HG03342 (cell line): ENCODE measurements at regions not wholly inside any gene's neighbourhood (a gene's known extent, or its start where the extent isn't known, plus 50 kb on each side); places are given as distances from the start of the nearest gene placed in this dataset.
"Not testable (repeated sequence)": the region's sequence is repeated elsewhere in the genome, so short reads cannot be mapped to it uniquely, and the experiment has no call there.

Experiments
- ATAC-seq: cut with Tn5 transposase; IDR thresholded peaks from one replicate; pipeline ENCODE4 v1.9.1; 2021; ENCODE audit warnings: mild to moderate bottlenecking, moderate library complexity; ENCODE audit not compliant: unreplicated experiment

- ATAC-seq = no peak
Measured at GRCh38 chr3:193114431-193115340, 126.3 kb upstream of the PLAAT1 start.

DNA sequence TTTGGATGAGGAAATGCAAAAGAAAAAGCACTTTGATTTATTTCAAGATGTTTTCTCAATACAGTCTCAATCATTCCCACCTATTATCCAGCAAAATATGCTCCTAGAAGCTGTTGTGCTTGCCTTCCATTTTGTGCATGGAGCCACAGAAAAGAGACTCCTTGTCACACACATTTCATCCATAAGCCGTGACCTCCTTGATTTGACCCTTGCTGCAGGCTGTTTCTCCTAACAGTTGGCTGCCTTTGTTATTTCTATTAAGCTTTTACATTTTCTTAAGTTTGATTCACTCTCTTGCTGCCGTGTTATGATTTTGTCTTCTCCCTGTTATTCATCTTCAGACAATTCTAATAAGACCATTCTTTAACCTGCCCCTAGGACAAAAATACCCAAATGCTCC is 124.2 kb upstream of the PLAAT1 start:
- no peak for ATAC-seq

DNA sequence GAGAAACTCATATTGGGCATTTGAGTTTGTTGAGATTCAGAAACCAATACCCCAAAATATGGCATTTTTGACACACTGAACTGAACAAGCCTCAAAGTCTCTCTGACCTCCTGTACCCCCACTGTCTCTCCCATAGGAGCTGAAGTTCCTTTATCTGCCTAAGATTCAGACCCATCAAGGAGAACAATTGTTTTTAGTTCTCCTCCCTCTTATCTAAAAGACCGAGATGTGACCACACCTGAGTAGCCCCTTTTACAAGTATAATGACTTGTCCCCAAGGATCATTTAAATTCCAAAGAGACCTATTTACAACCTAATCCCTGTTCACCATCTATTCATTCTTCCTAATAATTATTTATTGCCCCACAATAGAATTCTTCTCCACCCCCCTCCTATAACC is 122.1 kb upstream of the PLAAT1 start:
- ATAC-seq = no peak

- ATAC-seq = no peak
Measured at GRCh38 chr3:193119926-193120325, 121.1 kb upstream of the PLAAT1 start.

DNA sequence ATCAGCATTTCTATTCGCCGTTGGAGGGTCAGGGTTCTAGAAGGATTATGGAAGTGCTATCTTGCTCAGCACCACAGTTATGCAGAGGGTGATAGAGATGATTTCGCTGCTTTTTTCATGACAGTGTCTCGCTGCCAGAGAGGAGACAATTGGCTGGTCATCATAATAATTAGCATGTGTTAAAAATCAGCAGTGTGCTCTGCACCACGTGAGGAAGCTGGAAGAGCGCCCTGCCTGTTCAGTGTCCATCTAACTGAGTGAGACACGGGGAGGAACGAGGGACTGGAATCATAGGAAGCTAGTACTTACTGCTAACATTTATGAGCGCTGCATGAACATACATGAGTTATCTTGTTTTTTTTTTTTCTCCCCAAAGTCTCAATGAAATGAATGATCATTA is 116.2 kb upstream of the PLAAT1 start:
- no peak for ATAC-seq

- ATAC-seq = no peak
Measured at GRCh38 chr3:193129607-193130006, 111.4 kb upstream of the PLAAT1 start.

- no peak for ATAC-seq
Measured at GRCh38 chr3:193130576-193130975, 110.4 kb upstream of the PLAAT1 start.

DNA sequence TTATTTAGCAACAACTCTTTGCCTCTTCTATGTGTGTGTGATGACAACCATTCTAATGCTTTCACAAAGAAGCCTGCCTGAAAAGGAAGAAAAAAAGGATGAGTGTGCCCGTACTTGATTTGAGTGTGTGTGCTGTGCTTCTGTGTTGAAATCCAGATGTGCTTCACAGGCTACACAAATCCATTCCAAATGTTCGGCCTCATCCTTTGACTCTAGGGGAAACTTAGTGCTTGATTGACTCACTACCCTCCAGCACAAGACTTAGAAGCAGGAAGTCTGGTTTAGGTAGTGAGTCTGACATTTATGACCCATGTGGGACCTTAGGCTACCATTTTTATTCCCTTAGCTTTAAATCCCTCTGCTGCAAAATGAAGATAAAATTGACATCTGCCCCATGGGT is 108.8 kb upstream of the PLAAT1 start:
- ATAC-seq = no peak

DNA sequence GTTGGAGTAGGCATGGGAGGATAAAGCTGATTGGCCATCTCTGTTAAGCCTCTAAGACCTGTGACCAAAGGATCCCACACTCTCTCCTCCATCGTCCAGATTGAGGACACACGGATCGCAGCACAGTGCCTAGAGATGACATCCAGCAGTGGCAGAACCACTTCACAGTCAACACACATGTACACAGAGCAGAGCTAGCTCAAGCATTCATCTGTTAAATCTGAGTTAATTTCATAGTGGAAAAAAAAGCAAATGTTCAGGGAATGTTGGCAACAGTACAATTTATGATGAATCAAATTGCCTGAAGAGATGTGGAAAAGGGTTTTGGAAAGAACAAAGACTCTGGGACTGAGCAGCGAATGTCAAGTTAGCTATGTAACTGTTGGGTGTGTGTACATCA is 108.1 kb upstream of the PLAAT1 start:
- no peak for ATAC-seq

GRCh38 chr3:193134856-193135255 is 106.2 kb upstream of the PLAAT1 start:
- no peak for ATAC-seq

- no peak for ATAC-seq
Measured at GRCh38 chr3:193140381-193140780, 100.6 kb upstream of the PLAAT1 start.

- ATAC-seq = no peak
Measured at GRCh38 chr3:193145248-193145647, 95.8 kb upstream of the PLAAT1 start.

GRCh38 chr3:193148688-193149473 is 92.1 kb upstream of the PLAAT1 start:
- no peak for ATAC-seq

DNA sequence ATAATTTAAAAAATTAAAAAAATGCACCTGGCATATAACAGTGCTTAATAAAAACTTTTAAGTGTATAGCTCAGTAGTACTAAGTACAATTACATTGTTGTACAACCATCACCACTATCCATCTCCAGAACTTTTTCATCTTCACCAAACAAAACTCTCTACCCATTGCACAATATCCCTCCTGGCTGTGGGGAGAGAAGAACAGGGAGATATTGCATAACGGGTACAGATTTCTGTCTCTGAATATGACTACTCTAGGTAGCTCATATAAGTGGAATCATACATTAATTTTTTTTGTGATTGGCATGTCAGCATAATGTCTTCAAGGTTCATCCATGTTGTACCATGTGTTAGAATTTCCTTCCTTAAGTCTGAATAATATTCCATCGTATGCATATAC is 91.0 kb upstream of the PLAAT1 start:
- no peak for ATAC-seq

- not testable (repeated sequence) for ATAC-seq
Measured at GRCh38 chr3:193155044-193155781, 85.8 kb upstream of the PLAAT1 start.

GRCh38 chr3:193157051-193157450 is 84.0 kb upstream of the PLAAT1 start:
- ATAC-seq = no peak

GRCh38 chr3:193165431-193166120 is 75.4 kb upstream of the PLAAT1 start:
- ATAC-seq = no peak

DNA sequence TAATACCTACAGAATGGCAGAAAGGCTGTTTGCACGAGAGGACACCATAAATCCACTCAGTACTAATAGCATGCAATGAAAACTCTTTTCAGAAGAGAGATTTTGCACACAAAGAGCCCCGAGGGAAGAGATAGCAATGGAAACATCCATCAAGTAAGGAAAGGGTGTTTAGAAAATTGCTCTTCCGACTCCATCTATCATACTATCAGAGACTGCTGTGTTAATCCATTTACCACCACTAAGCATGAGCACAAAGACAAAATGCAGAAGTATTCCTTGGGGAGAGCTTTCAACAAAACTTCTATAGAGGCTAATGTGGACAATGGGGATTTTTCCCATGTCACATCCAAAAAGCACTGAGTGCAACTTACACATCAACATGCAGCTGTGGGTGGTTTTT is 72.1 kb upstream of the PLAAT1 start:
- no peak for ATAC-seq

DNA sequence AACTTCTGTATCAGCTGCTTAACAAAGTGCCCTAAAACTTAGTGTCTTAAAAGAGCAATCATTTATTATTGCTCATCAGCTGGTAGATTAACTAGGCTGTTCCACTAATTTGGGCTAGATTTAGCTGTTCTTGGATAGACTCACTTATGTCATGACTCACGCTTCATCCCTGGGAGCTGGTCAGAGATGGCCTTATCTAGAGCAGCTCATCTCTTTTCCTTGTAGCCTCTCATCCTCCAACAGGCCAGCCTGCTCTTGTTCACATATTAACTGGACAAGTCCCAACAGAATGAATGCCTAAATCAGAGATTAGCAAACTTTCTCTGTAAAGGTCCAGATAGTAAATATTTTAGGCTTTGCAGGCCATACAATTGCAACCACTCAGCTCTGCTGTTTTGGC is 66.9 kb upstream of the PLAAT1 start:
- no peak for ATAC-seq

GRCh38 chr3:193179332-193180012 is 61.5 kb upstream of the PLAAT1 start:
- ATAC-seq = not testable (repeated sequence)
